ENCODE measurements at regions not wholly inside any gene's neighbourhood (a gene's known extent, or its start where the extent isn't known, plus 50 kb on each side); places are given as distances from the start of the nearest gene placed in this dataset.

DNA sequence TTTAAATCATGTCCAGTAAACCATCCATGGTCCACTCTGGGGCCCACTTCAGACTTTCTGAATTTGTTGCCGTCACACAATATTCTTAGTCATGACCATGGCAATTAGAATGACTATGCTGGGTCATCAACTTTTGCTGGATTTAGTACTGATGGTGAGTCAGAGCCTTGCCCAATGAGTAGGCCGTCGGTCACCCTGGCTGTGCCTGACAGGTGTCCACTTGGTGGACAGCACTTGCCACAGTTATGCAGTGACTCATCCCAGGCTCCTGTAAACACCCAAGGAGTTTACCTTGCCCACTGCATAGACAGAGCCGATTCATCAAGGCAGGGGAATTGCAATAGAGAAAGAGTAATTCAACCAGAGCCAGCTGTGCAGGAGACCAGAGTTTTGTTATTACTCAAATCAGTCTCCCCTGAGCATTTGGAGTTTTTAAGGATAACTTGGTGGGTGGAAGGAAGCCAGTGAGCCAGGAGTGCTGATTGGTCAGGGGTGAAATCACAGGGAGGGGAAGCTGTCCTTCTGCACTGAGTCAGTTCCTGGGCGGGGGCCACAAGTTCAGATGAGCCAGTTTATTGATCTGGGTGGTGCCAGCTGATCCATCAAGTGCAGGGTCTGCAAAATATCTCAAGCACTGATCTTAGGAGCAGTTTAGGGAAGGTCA, 333.8 kb downstream of the PTPRU start:
- TF ChIP-seq POLR2A (IDR thresholded peaks at IDR 0.05): no peak
- TF ChIP-seq, protein P1, sequence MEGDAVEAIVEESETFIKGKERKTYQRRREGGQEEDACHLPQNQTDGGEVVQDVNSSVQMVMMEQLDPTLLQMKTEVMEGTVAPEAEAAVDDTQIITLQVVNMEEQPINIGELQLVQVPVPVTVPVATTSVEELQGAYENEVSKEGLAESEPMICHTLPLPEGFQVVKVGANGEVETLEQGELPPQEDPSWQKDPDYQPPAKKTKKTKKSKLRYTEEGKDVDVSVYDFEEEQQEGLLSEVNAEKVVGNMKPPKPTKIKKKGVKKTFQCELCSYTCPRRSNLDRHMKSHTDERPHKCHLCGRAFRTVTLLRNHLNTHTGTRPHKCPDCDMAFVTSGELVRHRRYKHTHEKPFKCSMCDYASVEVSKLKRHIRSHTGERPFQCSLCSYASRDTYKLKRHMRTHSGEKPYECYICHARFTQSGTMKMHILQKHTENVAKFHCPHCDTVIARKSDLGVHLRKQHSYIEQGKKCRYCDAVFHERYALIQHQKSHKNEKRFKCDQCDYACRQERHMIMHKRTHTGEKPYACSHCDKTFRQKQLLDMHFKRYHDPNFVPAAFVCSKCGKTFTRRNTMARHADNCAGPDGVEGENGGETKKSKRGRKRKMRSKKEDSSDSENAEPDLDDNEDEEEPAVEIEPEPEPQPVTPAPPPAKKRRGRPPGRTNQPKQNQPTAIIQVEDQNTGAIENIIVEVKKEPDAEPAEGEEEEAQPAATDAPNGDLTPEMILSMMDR (IDR thresholded peaks at IDR 0.05 in 4 of 5, conservative IDR thresholded peaks at IDR 0.05 in 1 of 5): no peak

All from gastrocnemius medialis (tissue), 4 donors.